Panc1 (cell line): ENCODE measurements at regions not wholly inside any gene's neighbourhood (a gene's known extent, or its start where the extent isn't known, plus 50 kb on each side); places are given as distances from the start of the nearest gene placed in this dataset.

ENCODE experiments used
- ATAC-seq: fragments of 200-7000 bp; cut with Tn5 transposase; 2 replicates; pipeline ENCODE4 v1.9.1; 2020; ENCODE audit warnings: mild to moderate bottlenecking, moderate library complexity
- BruUV-seq: library from RNA; stranded (reverse); fragments of 400-500 nt; replicated peaks from 2 replicates; lab custom pipeline; 2021; lab: Mats Ljungman, UMichigan
- CTCF ChIA-PET: fragments of 300-600 bp; sonication (Branson Sonifier 250); formaldehyde crosslinking; loops from one replicate; lab custom pipeline; 2022; ENCODE audit warnings: antibody characterized with exemption; lab: Charles Lee
- POLR2A ChIA-PET: fragments of 300-600 bp; sonication (Branson Sonifier 250); formaldehyde crosslinking; loops from one replicate; lab custom pipeline; 2022; ENCODE audit warnings: antibody characterized with exemption; lab: Charles Lee
- DNase-seq: peaks from one replicate; pipeline ENCODE4 v3.0.0-alpha.2; 2010; ENCODE audit warnings: low read depth, low spot score
- H3K27ac ChIP-seq: 2 replicates; pipeline ENCODE4 v1.5.1; 2011; ENCODE audit warnings: mild to moderate bottlenecking, low read length, inconsistent platforms
- H3K27me3 ChIP-seq: fragments of 200-500 bp; sonication (Bioruptor generic); 2 replicates; pipeline ENCODE4 v1.6.0; 2014; ENCODE audit warnings: low read length, inconsistent platforms; ENCODE audit not compliant: control insufficient read depth, insufficient read depth
- H3K36me3 ChIP-seq: fragments of 200-500 bp; sonication (Bioruptor generic); 2 replicates; pipeline ENCODE4 v1.5.1; 2014; ENCODE audit warnings: inconsistent platforms, mild to moderate bottlenecking, low read length, moderate library complexity; ENCODE audit not compliant: control insufficient read depth, insufficient read depth
- H3K4me1 ChIP-seq: 2 replicates; pipeline ENCODE4 v1.5.1; 2011; ENCODE audit warnings: inconsistent platforms, mild to moderate bottlenecking, low read length, moderate library complexity; ENCODE audit not compliant: control insufficient read depth, insufficient read depth
- H3K4me3 ChIP-seq, 2 experiments: 2 replicates each; pipeline ENCODE4 v1.5.1; 2011 to 2012; ENCODE audit warnings: low read depth in 2 of 2, low read length in 2 of 2, mild to moderate bottlenecking in 2 of 2, inconsistent platforms in 1 of 2, moderate library complexity in 1 of 2
- H3K9me3 ChIP-seq: fragments of 200-500 bp; sonication (Bioruptor generic); 2 replicates; pipeline ENCODE4 v1.5.1; 2014; ENCODE audit warnings: low read depth, mild to moderate bottlenecking, inconsistent platforms, low read length, moderate library complexity; ENCODE audit not compliant: control insufficient read depth, insufficient read depth
- POLR2AphosphoS5 ChIP-seq: IDR thresholded peaks from 2 replicates; pipeline ENCODE4 v1.6.1; 2012; ENCODE audit warnings: mild to moderate bottlenecking, low read depth, low read length, moderate library complexity
- SIN3A ChIP-seq: IDR thresholded peaks from 2 replicates; pipeline ENCODE4 v1.6.1; 2012; ENCODE audit warnings: low read depth, mild to moderate bottlenecking, low read length, moderate library complexity, borderline replicate concordance; ENCODE audit not compliant: insufficient read depth
- TCF7L2 ChIP-seq: IDR thresholded peaks from 2 replicates; pipeline ENCODE4 v1.6.1; 2011; ENCODE audit warnings: mild to moderate bottlenecking, low read depth, low read length, inconsistent platforms
- in situ Hi-C: cut with HindIII; loops from 2 replicates; pipeline ENCODE4 v1.10.0; 2016; ENCODE audit warnings: low sequenced_read_pairs, low pct_unique_long_range_greater_than_20kb
- intact Hi-C: fragments of 100-400 bp; cut with micrococcal nuclease; formaldehyde crosslinking; loops from one replicate; pipeline ENCODE4 v1.10.0; 2022; ENCODE audit not compliant: unreplicated experiment
- TF ChIP-seq, protein P1 (sequence below): fragments of 450-650 bp; IDR thresholded peaks from 2 replicates; pipeline ENCODE4 v1.5.1; 2017; ENCODE audit warnings: mild to moderate bottlenecking
- TF ChIP-seq, protein P2 (sequence below), 2 experiments: IDR thresholded peaks; 2 replicates each; pipeline ENCODE4 v1.6.1; 2011 to 2012; ENCODE audit warnings: low read depth in 2 of 2, control low read depth in 1 of 2, low read length in 1 of 2, mild to moderate bottlenecking in 1 of 2, moderate library complexity in 1 of 2; ENCODE audit not compliant: insufficient read depth in 1 of 2

GRCh38 chr3:83320726-83321125, 1559.3 kb upstream of the GBE1 start:
- ATAC-seq, result no peak
- H3K27ac ChIP-seq, result no peak overlapping the region
- TF ChIP-seq, protein P1, sequence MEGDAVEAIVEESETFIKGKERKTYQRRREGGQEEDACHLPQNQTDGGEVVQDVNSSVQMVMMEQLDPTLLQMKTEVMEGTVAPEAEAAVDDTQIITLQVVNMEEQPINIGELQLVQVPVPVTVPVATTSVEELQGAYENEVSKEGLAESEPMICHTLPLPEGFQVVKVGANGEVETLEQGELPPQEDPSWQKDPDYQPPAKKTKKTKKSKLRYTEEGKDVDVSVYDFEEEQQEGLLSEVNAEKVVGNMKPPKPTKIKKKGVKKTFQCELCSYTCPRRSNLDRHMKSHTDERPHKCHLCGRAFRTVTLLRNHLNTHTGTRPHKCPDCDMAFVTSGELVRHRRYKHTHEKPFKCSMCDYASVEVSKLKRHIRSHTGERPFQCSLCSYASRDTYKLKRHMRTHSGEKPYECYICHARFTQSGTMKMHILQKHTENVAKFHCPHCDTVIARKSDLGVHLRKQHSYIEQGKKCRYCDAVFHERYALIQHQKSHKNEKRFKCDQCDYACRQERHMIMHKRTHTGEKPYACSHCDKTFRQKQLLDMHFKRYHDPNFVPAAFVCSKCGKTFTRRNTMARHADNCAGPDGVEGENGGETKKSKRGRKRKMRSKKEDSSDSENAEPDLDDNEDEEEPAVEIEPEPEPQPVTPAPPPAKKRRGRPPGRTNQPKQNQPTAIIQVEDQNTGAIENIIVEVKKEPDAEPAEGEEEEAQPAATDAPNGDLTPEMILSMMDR, result no peak
- TF ChIP-seq TCF7L2, result no peak
- no peak for TF ChIP-seq SIN3A
- TF ChIP-seq, protein P2, sequence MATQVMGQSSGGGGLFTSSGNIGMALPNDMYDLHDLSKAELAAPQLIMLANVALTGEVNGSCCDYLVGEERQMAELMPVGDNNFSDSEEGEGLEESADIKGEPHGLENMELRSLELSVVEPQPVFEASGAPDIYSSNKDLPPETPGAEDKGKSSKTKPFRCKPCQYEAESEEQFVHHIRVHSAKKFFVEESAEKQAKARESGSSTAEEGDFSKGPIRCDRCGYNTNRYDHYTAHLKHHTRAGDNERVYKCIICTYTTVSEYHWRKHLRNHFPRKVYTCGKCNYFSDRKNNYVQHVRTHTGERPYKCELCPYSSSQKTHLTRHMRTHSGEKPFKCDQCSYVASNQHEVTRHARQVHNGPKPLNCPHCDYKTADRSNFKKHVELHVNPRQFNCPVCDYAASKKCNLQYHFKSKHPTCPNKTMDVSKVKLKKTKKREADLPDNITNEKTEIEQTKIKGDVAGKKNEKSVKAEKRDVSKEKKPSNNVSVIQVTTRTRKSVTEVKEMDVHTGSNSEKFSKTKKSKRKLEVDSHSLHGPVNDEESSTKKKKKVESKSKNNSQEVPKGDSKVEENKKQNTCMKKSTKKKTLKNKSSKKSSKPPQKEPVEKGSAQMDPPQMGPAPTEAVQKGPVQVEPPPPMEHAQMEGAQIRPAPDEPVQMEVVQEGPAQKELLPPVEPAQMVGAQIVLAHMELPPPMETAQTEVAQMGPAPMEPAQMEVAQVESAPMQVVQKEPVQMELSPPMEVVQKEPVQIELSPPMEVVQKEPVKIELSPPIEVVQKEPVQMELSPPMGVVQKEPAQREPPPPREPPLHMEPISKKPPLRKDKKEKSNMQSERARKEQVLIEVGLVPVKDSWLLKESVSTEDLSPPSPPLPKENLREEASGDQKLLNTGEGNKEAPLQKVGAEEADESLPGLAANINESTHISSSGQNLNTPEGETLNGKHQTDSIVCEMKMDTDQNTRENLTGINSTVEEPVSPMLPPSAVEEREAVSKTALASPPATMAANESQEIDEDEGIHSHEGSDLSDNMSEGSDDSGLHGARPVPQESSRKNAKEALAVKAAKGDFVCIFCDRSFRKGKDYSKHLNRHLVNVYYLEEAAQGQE (IDR thresholded peaks at IDR 0.05; ENCODE audit: insufficient read depth in 1 of 2, low read depth in 2 of 2, low read length in 1 of 2), result no peak
- TF ChIP-seq POLR2AphosphoS5, result no peak
- in situ Hi-C loops (no loop called here), intact Hi-C loops (no loop called here)
- H3K4me1 ChIP-seq, result no peaks in the 10 kb centered on the region
- no peak for DNase-seq
- no peaks in the 10 kb centered on the region for H3K36me3 ChIP-seq
- no peaks in the 10 kb centered on the region for H3K9me3 ChIP-seq
- ChIA-PET CTCF (interaction anchor here (0.6 kb wide), 1 partner anchor 369 kb away, joined by 3 read pairs; no protein-coding TSS in a partner anchor), POLR2A (interaction anchor here (0.7 kb wide), 1 partner anchor 209 kb away, joined by 6 read pairs; no protein-coding TSS in a partner anchor)
- H3K4me3 ChIP-seq, result no peak overlapping the region
- BruUV-seq, result no TSS peak
- no peaks in the 10 kb centered on the region for H3K27me3 ChIP-seq

DNA sequence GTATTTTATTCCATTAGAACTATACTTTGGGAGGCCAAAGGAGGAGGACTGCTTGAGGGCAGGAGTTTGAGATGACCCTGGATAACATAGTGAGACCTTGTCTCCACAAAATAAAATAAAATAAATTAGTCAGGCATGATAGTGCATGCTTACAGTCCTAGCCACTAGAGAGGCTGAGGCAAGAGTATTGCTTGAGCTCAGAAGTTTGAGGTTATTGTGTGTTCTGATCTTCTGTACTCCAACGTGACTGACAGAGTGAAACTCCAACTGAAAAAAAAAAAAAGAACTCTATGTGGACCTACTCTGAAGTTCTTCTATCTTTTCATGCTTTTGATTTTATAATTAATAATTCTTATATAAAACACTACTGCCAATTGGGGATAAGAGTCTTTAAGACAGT, 1560.0 kb upstream of the GBE1 start:
- DNase-seq (no peak), ATAC-seq (no peak)
- no TSS peak for BruUV-seq
- Histone ChIP-seq H3K4me1 (no peaks in the 10 kb centered on the region), H3K27ac (no peak overlapping the region), H3K36me3 (no peaks in the 10 kb centered on the region), H3K9me3 (no peaks in the 10 kb centered on the region), H3K27me3 (no peaks in the 10 kb centered on the region), H3K4me3 (no peak overlapping the region)
- CTCF ChIA-PET, result no interaction called here
- POLR2A ChIA-PET, result no interaction called here
- in situ Hi-C loops (no loop called here), intact Hi-C loops (no loop called here)
- no peak for TF ChIP-seq TCF7L2
- TF ChIP-seq, protein P1, result no peak
- TF ChIP-seq SIN3A, result no peak
- TF ChIP-seq POLR2AphosphoS5, result no peak
- TF ChIP-seq, protein P2 (IDR thresholded peaks at IDR 0.05; ENCODE audit: insufficient read depth in 1 of 2, low read depth in 2 of 2, low read length in 1 of 2), result no peak
